GM23338 (cell line): ENCODE measurements at regions not wholly inside any gene's neighbourhood (a gene's known extent, or its start where the extent isn't known, plus 50 kb on each side); places are given as distances from the start of the nearest gene placed in this dataset.

ENCODE experiments used
- ATAC-seq: fragments of 200-7000 bp; cut with Tn5 transposase; 3 replicates; pipeline ENCODE4 v1.9.1; 2020
- DNase-seq: peaks from one replicate; pipeline ENCODE4 v3.0.0-alpha.2; 2015; ENCODE audit warnings: low spot score
- H2AFZ ChIP-seq: fragments of 200-600 bp; sonication (generic); 2 replicates; pipeline ENCODE4 v1.8.0; 2016; ENCODE audit warnings: antibody characterized with exemption, mild to moderate bottlenecking, moderate library complexity
- H3F3A ChIP-seq: fragments of 200-600 bp; sonication (generic); replicated peaks from 2 replicates; pipeline ENCODE4 v1.8.0; 2017; ENCODE audit warnings: antibody characterized with exemption, mixed run types, low read depth
- H3K27ac ChIP-seq: fragments of 200-600 bp; sonication (generic); 2 replicates; pipeline ENCODE4 v1.6.1; 2016; ENCODE audit warnings: low read depth
- H3K27me3 ChIP-seq: fragments of 200-600 bp; sonication (generic); 2 replicates; pipeline ENCODE4 v1.8.0; 2016; ENCODE audit warnings: mild to moderate bottlenecking, mixed run types, moderate library complexity; ENCODE audit not compliant: insufficient read depth
- H3K36me3 ChIP-seq: fragments of 200-600 bp; sonication (generic); 2 replicates; pipeline ENCODE4 v1.8.0; 2016; ENCODE audit warnings: mild to moderate bottlenecking; ENCODE audit not compliant: insufficient read depth
- H3K4me1 ChIP-seq: fragments of 200-600 bp; sonication (generic); 2 replicates; pipeline ENCODE4 v1.8.0; 2016; ENCODE audit warnings: mild to moderate bottlenecking, moderate library complexity; ENCODE audit not compliant: insufficient read depth
- H3K4me2 ChIP-seq: fragments of 200-600 bp; sonication (generic); 2 replicates; pipeline ENCODE4 v1.7.1; 2017; ENCODE audit warnings: mixed run types
- H3K4me3 ChIP-seq: fragments of 200-600 bp; sonication (generic); 2 replicates; pipeline ENCODE4 v1.6.1; 2016; ENCODE audit warnings: mixed run types
- H3K79me2 ChIP-seq: fragments of 200-600 bp; sonication (generic); replicated peaks from 2 replicates; pipeline ENCODE4 v1.8.0; 2017; ENCODE audit warnings: mild to moderate bottlenecking; ENCODE audit not compliant: insufficient read depth
- H3K9me2 ChIP-seq: fragments of 200-600 bp; sonication (generic); 2 replicates; pipeline ENCODE4 v1.8.0; 2017; ENCODE audit not compliant: insufficient read depth
- H4K20me1 ChIP-seq: fragments of 200-600 bp; sonication (generic); replicated peaks from 2 replicates; pipeline ENCODE4 v1.8.0; 2017; ENCODE audit warnings: mild to moderate bottlenecking; ENCODE audit not compliant: insufficient read depth
- H3K27ac Mint-ChIP-seq: 2 replicates; pipeline ENCODE4 v1.8.0; 2020; ENCODE audit warnings: inconsistent platforms, mild to moderate bottlenecking, moderate library complexity, mixed read lengths
- H3K27me3 Mint-ChIP-seq: 3 replicates; pipeline ENCODE4 v1.8.0; 2022; ENCODE audit warnings: low read depth, mild to moderate bottlenecking, moderate library complexity, mixed read lengths, inconsistent platforms; ENCODE audit not compliant: insufficient read depth, poor library complexity
- H3K36me3 Mint-ChIP-seq: 3 replicates; pipeline ENCODE4 v1.8.0; 2021; ENCODE audit warnings: low read depth, mild to moderate bottlenecking, inconsistent platforms, moderate library complexity, mixed read lengths
- H3K4me1 Mint-ChIP-seq: 3 replicates; pipeline ENCODE4 v1.8.0; 2020; ENCODE audit warnings: mild to moderate bottlenecking, inconsistent platforms, mixed read lengths
- H3K4me3 Mint-ChIP-seq: 3 replicates; pipeline ENCODE4 v1.8.0; 2021; ENCODE audit warnings: moderate library complexity, mild to moderate bottlenecking, inconsistent platforms, mixed read lengths
- H3K9me3 Mint-ChIP-seq: 3 replicates; pipeline ENCODE4 v1.8.0; 2020; ENCODE audit warnings: moderate library complexity, mild to moderate bottlenecking, inconsistent platforms, mixed read lengths
- CREB1 ChIP-seq: fragments of 250-450 bp; sonication (Bioruptor Pico); IDR thresholded peaks from 2 replicates; pipeline ENCODE4 v1.5.0; 2020; ENCODE audit warnings: low read depth, mild to moderate bottlenecking, moderate library complexity
- EZH2 ChIP-seq: fragments of 200-600 bp; sonication (generic); IDR thresholded peaks from one replicate; pipeline ENCODE4 v1.8.0; 2017; ENCODE audit warnings: antibody characterized with exemption, mild to moderate bottlenecking, low read depth; ENCODE audit not compliant: unreplicated experiment
- EZH2phosphoT487 ChIP-seq: fragments of 200-600 bp; sonication (generic); IDR thresholded peaks from one replicate; pipeline ENCODE4 v1.8.1; 2018; ENCODE audit warnings: antibody characterized with exemption; ENCODE audit not compliant: unreplicated experiment
- JUNB ChIP-seq: IDR thresholded peaks from one replicate; pipeline ENCODE4 v1.6.1; 2016; ENCODE audit warnings: antibody characterized with exemption; ENCODE audit not compliant: unreplicated experiment
- NANOG ChIP-seq: IDR thresholded peaks from 2 replicates; pipeline ENCODE4 v1.6.1; 2016; ENCODE audit warnings: antibody characterized with exemption, borderline replicate concordance
- POLR2AphosphoS5 ChIP-seq: IDR thresholded peaks from 2 replicates; pipeline ENCODE4 v1.6.1; 2016; ENCODE audit warnings: antibody characterized with exemption, low read depth
- STAT1 ChIP-seq: IDR thresholded peaks from one replicate; pipeline ENCODE4 v1.6.1; 2016; ENCODE audit warnings: antibody characterized with exemption; ENCODE audit not compliant: unreplicated experiment
- ZNF114 ChIP-seq: fragments of 250-450 bp; sonication (Bioruptor Pico); IDR thresholded peaks from 2 replicates; pipeline ENCODE4 v1.5.0; 2020; ENCODE audit warnings: mild to moderate bottlenecking, moderate library complexity
- ZNF331 ChIP-seq: fragments of 250-450 bp; sonication (Bioruptor Pico); IDR thresholded peaks from 2 replicates; pipeline ENCODE4 v1.5.0; 2020; ENCODE audit warnings: low read depth, mild to moderate bottlenecking, moderate library complexity
- TF ChIP-seq, protein P1 (sequence below): IDR thresholded peaks from one replicate; pipeline ENCODE4 v1.6.1; 2018; ENCODE audit warnings: antibody characterized with exemption; ENCODE audit not compliant: unreplicated experiment
- TF ChIP-seq, protein P2 (sequence below): fragments of 250-450 bp; sonication (Bioruptor Pico); IDR thresholded peaks from 2 replicates; pipeline ENCODE4 v1.5.0; 2020; ENCODE audit warnings: mild to moderate bottlenecking, moderate library complexity
- TF ChIP-seq, protein P3 (sequence below), 2 experiments: fragments of 200-600 bp in 1 of 2; sonication (generic) in 1 of 2; conservative IDR thresholded peaks; 2 replicates each; pipeline versions ENCODE4 v1.5.1 to v1.6.1; 2016 to 2017; ENCODE audit warnings: antibody characterized with exemption in 2 of 2, low read depth in 2 of 2, mild to moderate bottlenecking in 2 of 2, moderate library complexity in 1 of 2
- TF ChIP-seq, protein P4 (sequence below): IDR thresholded peaks from 2 replicates; pipeline ENCODE4 v1.6.1; 2016; ENCODE audit warnings: antibody characterized with exemption

DNA sequence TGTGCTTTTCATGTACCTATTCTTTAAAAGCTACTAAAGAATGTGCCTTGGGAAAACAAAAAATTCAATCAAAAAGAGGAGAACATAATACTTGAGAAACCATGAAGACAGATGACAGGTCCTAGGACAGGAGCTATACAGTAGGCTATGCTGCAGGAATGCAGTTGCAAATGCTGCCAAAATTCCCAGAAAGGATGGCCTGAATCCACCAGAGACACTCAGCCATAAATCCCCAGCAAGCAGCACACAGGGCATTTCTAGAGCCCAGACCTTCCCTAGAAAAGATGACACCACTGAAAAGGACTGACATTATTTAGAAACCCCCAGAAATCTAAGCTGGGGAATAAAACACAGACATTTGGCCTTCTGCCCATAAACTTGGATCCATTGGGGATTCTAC lies 237.3 kb downstream of the C7orf25 start:
- no peaks in the 10 kb centered on the region for H3K27me3 ChIP-seq
- no peaks in the 10 kb centered on the region for H3K9me2 ChIP-seq
- H2AFZ ChIP-seq: no peak overlapping the region
- Mint-ChIP-seq H3K27ac (no peak overlapping the region), H3K36me3 (no peaks in the 10 kb centered on the region), H3K4me1 (no peaks in the 10 kb centered on the region; the same call in 2 of the 3 replicates), H3K4me3 (no peak overlapping the region), H3K27me3 (no peaks in the 10 kb centered on the region), H3K9me3 (no peaks in the 10 kb centered on the region)
- H3K4me1 ChIP-seq: no peaks in the 10 kb centered on the region
- no peaks in the 10 kb centered on the region for H3F3A ChIP-seq
- no peaks in the 10 kb centered on the region for H4K20me1 ChIP-seq
- no peaks in the 10 kb centered on the region for H3K79me2 ChIP-seq
- no peaks in the 10 kb centered on the region for H3K36me3 ChIP-seq
- no peak overlapping the region for H3K27ac ChIP-seq
- TF ChIP-seq EZH2 (no peak), NANOG (no peak), ZNF114 (CRISPR knock-in tag) (no peak), JUNB (no peak), STAT1 (no peak), CREB1 (CRISPR knock-in tag) (no peak), ZNF331 (CRISPR knock-in tag) (no peak), POLR2AphosphoS5 (no peak), EZH2phosphoT487 (no peak)
- TF ChIP-seq, protein P1, sequence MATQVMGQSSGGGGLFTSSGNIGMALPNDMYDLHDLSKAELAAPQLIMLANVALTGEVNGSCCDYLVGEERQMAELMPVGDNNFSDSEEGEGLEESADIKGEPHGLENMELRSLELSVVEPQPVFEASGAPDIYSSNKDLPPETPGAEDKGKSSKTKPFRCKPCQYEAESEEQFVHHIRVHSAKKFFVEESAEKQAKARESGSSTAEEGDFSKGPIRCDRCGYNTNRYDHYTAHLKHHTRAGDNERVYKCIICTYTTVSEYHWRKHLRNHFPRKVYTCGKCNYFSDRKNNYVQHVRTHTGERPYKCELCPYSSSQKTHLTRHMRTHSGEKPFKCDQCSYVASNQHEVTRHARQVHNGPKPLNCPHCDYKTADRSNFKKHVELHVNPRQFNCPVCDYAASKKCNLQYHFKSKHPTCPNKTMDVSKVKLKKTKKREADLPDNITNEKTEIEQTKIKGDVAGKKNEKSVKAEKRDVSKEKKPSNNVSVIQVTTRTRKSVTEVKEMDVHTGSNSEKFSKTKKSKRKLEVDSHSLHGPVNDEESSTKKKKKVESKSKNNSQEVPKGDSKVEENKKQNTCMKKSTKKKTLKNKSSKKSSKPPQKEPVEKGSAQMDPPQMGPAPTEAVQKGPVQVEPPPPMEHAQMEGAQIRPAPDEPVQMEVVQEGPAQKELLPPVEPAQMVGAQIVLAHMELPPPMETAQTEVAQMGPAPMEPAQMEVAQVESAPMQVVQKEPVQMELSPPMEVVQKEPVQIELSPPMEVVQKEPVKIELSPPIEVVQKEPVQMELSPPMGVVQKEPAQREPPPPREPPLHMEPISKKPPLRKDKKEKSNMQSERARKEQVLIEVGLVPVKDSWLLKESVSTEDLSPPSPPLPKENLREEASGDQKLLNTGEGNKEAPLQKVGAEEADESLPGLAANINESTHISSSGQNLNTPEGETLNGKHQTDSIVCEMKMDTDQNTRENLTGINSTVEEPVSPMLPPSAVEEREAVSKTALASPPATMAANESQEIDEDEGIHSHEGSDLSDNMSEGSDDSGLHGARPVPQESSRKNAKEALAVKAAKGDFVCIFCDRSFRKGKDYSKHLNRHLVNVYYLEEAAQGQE: no peak
- TF ChIP-seq, protein P2, sequence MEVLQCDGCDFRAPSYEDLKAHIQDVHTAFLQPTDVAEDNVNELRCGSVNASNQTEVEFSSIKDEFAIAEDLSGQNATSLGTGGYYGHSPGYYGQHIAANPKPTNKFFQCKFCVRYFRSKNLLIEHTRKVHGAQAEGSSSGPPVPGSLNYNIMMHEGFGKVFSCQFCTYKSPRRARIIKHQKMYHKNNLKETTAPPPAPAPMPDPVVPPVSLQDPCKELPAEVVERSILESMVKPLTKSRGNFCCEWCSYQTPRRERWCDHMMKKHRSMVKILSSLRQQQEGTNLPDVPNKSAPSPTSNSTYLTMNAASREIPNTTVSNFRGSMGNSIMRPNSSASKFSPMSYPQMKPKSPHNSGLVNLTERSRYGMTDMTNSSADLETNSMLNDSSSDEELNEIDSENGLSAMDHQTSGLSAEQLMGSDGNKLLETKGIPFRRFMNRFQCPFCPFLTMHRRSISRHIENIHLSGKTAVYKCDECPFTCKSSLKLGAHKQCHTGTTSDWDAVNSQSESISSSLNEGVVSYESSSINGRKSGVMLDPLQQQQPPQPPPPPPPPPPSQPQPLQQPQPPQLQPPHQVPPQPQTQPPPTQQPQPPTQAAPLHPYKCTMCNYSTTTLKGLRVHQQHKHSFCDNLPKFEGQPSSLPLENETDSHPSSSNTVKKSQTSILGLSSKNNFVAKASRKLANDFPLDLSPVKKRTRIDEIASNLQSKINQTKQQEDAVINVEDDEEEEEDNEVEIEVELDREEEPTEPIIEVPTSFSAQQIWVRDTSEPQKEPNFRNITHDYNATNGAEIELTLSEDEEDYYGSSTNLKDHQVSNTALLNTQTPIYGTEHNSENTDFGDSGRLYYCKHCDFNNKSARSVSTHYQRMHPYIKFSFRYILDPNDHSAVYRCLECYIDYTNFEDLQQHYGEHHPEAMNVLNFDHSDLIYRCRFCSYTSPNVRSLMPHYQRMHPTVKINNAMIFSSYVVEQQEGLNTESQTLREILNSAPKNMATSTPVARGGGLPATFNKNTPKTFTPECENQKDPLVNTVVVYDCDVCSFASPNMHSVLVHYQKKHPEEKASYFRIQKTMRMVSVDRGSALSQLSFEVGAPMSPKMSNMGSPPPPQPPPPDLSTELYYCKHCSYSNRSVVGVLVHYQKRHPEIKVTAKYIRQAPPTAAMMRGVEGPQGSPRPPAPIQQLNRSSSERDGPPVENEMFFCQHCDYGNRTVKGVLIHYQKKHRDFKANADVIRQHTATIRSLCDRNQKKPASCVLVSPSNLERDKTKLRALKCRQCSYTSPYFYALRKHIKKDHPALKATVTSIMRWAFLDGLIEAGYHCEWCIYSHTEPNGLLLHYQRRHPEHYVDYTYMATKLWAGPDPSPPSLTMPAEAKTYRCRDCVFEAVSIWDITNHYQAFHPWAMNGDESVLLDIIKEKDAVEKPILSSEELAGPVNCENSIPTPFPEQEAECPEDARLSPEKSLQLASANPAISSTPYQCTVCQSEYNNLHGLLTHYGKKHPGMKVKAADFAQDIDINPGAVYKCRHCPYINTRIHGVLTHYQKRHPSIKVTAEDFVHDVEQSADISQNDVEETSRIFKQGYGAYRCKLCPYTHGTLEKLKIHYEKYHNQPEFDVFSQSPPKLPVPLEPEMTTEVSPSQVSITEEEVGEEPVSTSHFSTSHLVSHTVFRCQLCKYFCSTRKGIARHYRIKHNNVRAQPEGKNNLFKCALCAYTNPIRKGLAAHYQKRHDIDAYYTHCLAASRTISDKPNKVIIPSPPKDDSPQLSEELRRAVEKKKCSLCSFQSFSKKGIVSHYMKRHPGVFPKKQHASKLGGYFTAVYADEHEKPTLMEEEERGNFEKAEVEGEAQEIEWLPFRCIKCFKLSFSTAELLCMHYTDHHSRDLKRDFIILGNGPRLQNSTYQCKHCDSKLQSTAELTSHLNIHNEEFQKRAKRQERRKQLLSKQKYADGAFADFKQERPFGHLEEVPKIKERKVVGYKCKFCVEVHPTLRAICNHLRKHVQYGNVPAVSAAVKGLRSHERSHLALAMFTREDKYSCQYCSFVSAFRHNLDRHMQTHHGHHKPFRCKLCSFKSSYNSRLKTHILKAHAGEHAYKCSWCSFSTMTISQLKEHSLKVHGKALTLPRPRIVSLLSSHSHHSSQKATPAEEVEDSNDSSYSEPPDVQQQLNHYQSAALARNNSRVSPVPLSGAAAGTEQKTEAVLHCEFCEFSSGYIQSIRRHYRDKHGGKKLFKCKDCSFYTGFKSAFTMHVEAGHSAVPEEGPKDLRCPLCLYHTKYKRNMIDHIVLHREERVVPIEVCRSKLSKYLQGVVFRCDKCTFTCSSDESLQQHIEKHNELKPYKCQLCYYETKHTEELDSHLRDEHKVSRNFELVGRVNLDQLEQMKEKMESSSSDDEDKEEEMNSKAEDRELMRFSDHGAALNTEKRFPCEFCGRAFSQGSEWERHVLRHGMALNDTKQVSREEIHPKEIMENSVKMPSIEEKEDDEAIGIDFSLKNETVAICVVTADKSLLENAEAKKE (CRISPR knock-in tag): no peak
- TF ChIP-seq, protein P3, sequence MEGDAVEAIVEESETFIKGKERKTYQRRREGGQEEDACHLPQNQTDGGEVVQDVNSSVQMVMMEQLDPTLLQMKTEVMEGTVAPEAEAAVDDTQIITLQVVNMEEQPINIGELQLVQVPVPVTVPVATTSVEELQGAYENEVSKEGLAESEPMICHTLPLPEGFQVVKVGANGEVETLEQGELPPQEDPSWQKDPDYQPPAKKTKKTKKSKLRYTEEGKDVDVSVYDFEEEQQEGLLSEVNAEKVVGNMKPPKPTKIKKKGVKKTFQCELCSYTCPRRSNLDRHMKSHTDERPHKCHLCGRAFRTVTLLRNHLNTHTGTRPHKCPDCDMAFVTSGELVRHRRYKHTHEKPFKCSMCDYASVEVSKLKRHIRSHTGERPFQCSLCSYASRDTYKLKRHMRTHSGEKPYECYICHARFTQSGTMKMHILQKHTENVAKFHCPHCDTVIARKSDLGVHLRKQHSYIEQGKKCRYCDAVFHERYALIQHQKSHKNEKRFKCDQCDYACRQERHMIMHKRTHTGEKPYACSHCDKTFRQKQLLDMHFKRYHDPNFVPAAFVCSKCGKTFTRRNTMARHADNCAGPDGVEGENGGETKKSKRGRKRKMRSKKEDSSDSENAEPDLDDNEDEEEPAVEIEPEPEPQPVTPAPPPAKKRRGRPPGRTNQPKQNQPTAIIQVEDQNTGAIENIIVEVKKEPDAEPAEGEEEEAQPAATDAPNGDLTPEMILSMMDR (conservative IDR thresholded peaks at IDR 0.05; ENCODE audit: low read depth in 2 of 2): no peak
- TF ChIP-seq, protein P4, sequence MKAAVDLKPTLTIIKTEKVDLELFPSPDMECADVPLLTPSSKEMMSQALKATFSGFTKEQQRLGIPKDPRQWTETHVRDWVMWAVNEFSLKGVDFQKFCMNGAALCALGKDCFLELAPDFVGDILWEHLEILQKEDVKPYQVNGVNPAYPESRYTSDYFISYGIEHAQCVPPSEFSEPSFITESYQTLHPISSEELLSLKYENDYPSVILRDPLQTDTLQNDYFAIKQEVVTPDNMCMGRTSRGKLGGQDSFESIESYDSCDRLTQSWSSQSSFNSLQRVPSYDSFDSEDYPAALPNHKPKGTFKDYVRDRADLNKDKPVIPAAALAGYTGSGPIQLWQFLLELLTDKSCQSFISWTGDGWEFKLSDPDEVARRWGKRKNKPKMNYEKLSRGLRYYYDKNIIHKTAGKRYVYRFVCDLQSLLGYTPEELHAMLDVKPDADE: no peak
- ATAC-seq (no peak), DNase-seq (no peak)
- H3K4me2 ChIP-seq: no peak overlapping the region
- H3K4me3 ChIP-seq: no peak overlapping the region
